Upper lobe of right lung (tissue), 1 donor: ENCODE measurements at regions not wholly inside any gene's neighbourhood (a gene's known extent, or its start where the extent isn't known, plus 50 kb on each side); places are given as distances from the start of the nearest gene placed in this dataset.

Experiments
- ATAC-seq: fragments of 200-7000 bp; cut with Tn5 transposase; one replicate; pipeline ENCODE4 v1.9.1; 2020; ENCODE audit warnings: mild to moderate bottlenecking, moderate library complexity
- DNase-seq: peaks from one replicate; pipeline ENCODE4 v3.0.0-alpha.2; 2020
- H3K27ac ChIP-seq: fragments of 200-600 bp; one replicate; pipeline ENCODE4 v1.8.0; 2022
- H3K27me3 ChIP-seq: fragments of 200-600 bp; one replicate; pipeline ENCODE4 v1.8.0; 2022; ENCODE audit warnings: mild to moderate bottlenecking
- H3K36me3 ChIP-seq: fragments of 200-600 bp; one replicate; pipeline ENCODE4 v1.8.0; 2022
- H3K4me1 ChIP-seq: fragments of 200-600 bp; one replicate; pipeline ENCODE4 v1.8.0; 2022
- H3K4me3 ChIP-seq: fragments of 200-600 bp; one replicate; pipeline ENCODE4 v1.8.0; 2022; ENCODE audit warnings: mild to moderate bottlenecking
- H3K9me3 ChIP-seq: fragments of 200-600 bp; one replicate; pipeline ENCODE4 v1.8.0; 2022
- CTCF ChIP-seq: fragments of 200-600 bp; IDR thresholded peaks from one replicate; pipeline ENCODE4 v1.8.0; 2022; ENCODE audit warnings: antibody characterized with exemption
- intact Hi-C: fragments of 100-400 bp; cut with DNase I; formaldehyde crosslinking; loops from one replicate; pipeline ENCODE4 v1.11.0; 2022
- donor health status: DM: no; HTN: yes; CAD: no; lungs with severe emphysema.

GRCh38 chr18:78549971-78550370 is 429.6 kb upstream of the SALL3 start:
- ATAC-seq (no peak), DNase-seq (no peak)
- intact Hi-C loops: no loop called here
- Histone ChIP-seq H3K27ac (no peak overlapping the region), H3K27me3 (no peaks in the 10 kb centered on the region), H3K4me1 (no peaks in the 10 kb centered on the region), H3K9me3 (peaks cover 4% of the 10 kb centered on the region), H3K4me3 (no peak overlapping the region), H3K36me3 (no peaks in the 10 kb centered on the region)
- TF ChIP-seq CTCF: no peak

- no peak for TF ChIP-seq CTCF
- Histone ChIP-seq H3K9me3 (peaks cover 5% of the 10 kb centered on the region), H3K4me3 (no peak overlapping the region), H3K27ac (no peak overlapping the region), H3K36me3 (no peaks in the 10 kb centered on the region), H3K4me1 (no peaks in the 10 kb centered on the region), H3K27me3 (no peaks in the 10 kb centered on the region)
- DNase-seq (no peak), ATAC-seq (no peak)
- intact Hi-C loops: no loop called here
Measured at GRCh38 chr18:78554944-78555608, 424.5 kb upstream of the SALL3 start.

- no peaks in the 10 kb centered on the region for H3K27me3 ChIP-seq
- H3K4me3 ChIP-seq: no peak overlapping the region
- H3K36me3 ChIP-seq: no peaks in the 10 kb centered on the region
- no peak for TF ChIP-seq CTCF
- peaks cover 5% of the 10 kb centered on the region for H3K9me3 ChIP-seq
- no peak overlapping the region for H3K27ac ChIP-seq
- ATAC-seq (no peak), DNase-seq (no peak)
- intact Hi-C loops: no loop called here
- H3K4me1 ChIP-seq: no peaks in the 10 kb centered on the region
Measured at GRCh38 chr18:78557371-78557770, 422.2 kb upstream of the SALL3 start.

GRCh38 chr18:78558101-78558810 is 421.4 kb upstream of the SALL3 start:
- ATAC-seq (no peak), DNase-seq (no peak)
- Histone ChIP-seq H3K27me3 (no peaks in the 10 kb centered on the region), H3K9me3 (peaks cover 5% of the 10 kb centered on the region), H3K4me1 (no peaks in the 10 kb centered on the region), H3K36me3 (no peaks in the 10 kb centered on the region), H3K27ac (no peak overlapping the region), H3K4me3 (no peak overlapping the region)
- no peak for TF ChIP-seq CTCF
- intact Hi-C loops: no loop called here

GRCh38 chr18:78558948-78559347 is 420.7 kb upstream of the SALL3 start:
- H3K9me3 ChIP-seq: peaks cover 5% of the 10 kb centered on the region
- intact Hi-C loops: no loop called here
- no peak for TF ChIP-seq CTCF
- H3K4me1 ChIP-seq: no peaks in the 10 kb centered on the region
- H3K27ac ChIP-seq: no peak overlapping the region
- H3K27me3 ChIP-seq: no peaks in the 10 kb centered on the region
- ATAC-seq: no peak
- H3K36me3 ChIP-seq: no peaks in the 10 kb centered on the region
- no peak overlapping the region for H3K4me3 ChIP-seq
- no peak for DNase-seq
